NCI-H1417 treated with DMSO at 0.1 percent for 48 hours (cell line): ENCODE measurements at regions not wholly inside any gene's neighbourhood (a gene's known extent, or its start where the extent isn't known, plus 50 kb on each side); places are given as distances from the start of the nearest gene placed in this dataset.
"Not testable (repeated sequence)": the region's sequence is repeated elsewhere in the genome, so short reads cannot be mapped to it uniquely, and the experiment has no call there.

Source experiments
- DNase-seq: peaks from one replicate; lab custom pipeline; 2025; lab: John Stamatoyannopoulos, UW

DNA sequence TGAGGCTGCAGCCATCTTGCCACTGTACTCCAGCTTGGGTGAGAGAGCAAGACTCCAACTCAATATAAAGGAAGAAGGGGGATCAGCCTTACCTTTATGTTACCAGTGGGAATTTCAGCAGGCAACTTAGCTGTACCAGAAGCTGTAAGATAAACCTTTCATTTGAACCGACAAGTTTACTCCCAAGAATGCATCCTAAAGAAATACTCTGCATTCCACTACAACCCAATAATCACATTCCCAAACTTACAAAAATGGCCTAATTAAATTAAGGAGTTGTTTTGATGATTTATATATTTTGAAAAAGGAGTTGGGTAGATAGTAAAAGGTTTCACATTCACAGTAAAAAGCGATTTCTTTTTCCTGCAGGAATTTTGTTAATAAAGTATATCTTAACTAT is 241.4 kb downstream of the TTC8 start:
- no peak for DNase-seq

DNA sequence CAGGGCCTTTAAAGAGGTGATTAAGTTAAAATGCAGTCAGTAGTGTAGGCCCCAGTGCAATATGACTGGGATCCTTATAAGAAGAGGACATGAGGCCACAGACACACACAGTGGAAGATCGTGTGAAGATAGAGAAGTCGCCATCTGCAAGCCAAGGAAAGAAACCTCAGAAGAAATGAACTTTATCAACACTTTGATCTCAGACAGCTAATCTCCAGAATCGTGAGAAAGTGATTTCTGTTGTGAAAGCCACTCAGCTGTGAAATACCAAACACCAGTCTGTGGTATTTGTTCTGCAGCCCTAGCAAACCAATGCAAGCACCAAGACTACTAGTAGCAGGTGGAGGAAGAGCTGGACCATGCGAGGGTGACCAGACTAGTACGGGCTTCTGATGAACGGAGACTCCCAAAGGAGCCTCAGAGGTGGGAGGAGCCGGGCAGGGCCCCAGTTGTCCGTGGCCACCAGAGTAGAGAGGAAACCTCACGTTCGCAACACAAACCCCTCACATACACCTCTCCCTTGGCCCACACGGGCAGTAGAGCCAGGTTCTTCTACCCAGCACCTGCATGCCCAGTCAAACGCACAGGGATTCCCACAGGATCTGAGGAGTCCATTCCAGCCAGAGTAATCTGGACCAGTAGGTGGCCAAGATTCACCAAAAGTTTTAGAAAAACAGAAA is 243.0 kb downstream of the TTC8 start:
- no peak for DNase-seq

DNA sequence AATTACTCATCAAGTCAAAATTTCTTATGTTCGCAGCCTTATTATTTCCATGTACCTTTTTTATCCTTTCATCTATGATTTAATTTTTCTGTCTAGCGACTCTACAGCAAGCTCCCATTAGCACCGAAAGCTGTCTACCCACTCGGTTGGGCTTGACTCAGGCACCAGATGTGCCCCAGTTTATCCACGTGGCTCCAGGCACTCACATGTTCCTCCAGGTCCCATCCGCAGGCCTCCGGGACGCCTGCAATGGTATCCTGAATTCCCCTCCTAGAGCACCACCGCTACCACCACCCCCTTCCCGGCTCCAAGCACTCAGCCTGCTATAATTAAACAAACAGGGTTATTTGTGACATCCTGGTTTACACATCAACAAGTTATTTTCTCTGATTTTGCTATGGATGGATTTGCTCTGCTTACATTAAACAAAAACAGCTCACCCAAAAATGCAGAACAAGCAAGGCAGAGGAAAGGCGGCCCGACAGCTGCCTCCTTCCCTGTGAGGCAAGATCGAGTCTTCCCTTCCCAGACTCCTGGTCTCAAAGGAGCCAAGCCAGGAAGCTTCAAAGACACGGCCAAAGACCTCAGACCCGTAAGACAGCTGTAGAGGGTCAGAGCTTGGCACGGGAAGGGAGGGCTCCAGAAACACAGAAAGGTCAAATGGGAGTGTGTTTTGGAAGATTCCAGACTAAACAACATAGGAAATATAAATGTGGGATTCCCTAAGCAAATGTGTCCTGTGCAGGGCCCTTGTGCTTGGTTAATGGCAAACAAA is 253.8 kb downstream of the TTC8 start:
- no peak for DNase-seq

DNA sequence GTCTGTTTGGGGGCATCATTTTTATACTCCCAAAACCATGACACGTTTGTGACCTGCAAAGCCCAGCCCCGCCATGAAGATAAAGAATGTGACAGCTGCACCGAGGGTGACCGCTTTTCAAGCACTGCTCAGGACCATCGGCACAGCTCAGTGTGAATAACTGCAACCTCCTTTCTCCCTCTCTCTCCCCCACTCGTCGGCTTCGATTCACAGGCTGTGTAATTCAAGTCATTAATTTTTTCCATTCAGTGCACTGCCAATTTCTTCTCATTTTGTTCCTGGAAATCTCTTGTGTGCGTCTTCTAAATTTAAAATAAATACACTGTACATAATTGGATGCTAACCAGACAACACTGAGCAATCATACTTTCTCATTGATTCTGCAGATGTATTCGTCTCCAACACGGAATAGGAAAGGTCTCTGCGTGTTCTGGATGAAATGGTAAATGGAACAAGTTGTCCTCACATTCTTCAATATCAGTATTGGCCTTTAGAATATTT is 260.8 kb downstream of the TTC8 start:
- DNase-seq = no peak

DNA sequence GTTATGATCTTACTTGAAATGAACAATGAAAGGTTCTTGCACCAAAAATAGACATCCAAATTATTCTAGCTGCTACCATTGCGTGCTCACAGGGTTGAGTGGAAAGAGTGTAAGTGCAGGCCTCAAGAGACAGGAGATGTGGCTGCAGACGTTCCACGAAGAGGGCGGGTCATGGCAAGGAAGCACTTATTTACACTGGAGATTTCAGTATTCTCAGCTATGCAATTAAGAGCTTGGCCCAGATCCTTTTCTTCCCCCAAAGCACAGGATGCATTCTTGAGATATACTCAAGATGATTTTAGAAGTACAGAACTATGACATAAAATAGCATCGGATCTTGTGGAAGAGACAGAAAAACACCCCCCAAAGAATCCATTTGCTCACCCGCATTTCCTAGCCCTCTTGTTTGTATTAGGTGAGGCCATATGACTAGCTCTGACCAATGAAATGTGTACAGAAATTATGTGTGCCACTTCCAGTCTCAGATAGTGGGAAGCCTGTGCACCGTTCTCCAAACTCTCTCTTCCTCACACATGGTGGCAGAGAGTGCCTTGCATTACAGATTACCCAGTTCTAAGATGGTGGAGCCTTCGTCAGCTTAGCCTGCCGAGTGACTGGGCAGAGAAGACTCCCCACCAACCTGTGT is 261.4 kb downstream of the TTC8 start:
- DNase-seq = no peak

DNA sequence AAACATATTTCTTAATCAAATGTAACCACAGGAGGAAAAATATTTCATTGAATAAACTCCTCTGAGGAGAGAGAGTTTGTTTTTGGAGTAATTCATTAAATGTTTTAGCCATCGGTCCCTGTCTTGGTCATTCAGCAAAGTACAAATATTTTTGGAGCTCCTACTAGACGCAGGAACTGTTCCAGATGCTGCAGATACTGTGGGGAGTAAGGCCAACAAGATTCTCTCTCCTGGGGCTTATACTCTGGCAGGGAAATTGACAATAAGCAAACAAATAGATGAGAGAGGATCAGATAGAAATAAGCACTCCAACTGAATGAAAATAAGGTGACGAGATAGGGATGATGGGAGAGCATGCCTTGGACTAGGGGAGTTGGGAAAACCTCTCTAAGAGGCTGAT is 264.1 kb downstream of the TTC8 start:
- DNase-seq = no peak

DNA sequence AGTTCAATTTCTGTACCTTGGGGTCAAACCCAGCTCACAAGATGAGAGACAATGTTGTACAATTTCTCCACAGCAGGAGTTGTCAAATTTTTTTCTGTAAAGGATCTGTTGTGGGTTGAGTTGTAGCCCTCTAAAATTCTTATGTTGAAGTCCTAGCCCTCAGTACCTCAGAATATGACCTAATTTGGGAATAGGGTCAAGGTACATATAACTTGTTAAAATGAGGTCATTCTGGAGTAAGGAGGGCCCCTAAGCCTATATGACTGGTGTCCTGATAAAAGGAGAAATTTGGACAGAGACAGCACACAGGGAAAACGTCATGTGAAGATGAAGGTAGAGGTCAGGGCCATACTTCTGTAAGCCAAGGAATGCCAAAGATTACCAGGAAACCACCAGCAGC is 264.9 kb downstream of the TTC8 start:
- DNase-seq = no peak

DNA sequence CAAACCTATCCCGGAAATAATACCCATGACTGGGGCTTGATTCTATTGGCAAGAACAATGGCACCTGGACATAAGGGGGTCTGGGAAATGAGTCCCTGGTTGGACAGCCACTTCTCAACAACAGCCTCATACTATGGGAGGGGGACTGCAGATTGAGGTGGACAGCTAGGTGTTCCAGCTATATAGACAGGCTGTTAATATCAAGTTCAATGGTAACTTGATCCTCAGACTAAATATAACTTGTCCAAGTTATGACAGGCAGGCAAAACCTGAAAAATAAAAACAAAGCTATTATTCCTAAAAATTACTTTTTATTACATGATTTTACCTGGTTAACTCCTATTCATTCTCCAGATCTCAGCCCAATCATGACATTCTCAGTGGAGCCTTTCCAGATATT is 267.3 kb downstream of the TTC8 start:
- DNase-seq = no peak

DNA sequence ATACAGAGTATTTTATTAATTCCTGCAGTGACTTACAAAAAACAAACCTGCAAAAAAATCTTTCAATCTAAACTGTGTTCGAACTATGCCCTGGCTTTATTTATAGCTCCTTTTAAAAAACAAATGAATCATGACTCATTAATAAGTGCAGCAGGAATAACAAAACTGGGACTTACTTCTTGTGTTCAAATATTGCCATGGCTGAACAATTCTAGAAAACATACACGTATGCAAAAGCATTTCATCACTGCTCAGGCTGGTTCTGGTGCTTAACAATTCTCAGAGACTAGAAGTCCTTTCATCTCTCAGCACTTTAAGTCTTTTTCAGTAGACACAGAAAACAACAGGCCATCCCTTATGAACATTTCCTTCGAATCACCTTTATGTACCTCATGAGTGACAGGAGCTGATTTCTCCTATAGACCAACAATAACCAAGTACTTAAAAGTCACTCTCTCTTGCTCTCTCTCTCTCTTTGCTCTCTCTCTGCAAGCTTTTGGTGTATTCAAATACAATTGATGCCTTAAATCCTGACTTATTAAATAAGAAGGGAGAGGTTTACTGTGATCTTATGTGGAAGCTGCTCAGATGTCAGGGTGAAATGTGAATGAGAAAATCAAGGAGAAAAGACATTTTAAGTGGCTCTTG is 268.8 kb downstream of the TTC8 start:
- DNase-seq = no peak

DNA sequence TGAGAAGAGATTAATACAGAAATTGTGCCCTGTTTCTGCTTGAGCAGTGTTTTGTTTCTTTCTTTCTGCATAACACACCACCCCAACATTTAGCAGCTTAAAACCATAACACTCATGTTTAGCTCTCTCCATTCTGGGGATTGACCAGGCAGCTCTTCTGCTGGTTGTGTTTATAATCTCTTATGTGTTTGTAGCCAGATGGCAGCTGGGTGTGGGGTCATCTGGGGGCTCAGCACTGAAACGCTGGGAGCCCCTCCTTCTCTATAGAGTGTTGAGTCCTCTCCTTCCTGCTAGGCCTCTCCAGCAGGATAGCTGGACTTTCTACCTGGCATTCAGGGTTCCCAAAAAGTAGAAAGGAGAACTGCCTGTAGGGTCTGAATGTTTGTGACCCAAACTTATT is 270.6 kb downstream of the TTC8 start:
- no peak for DNase-seq

DNA sequence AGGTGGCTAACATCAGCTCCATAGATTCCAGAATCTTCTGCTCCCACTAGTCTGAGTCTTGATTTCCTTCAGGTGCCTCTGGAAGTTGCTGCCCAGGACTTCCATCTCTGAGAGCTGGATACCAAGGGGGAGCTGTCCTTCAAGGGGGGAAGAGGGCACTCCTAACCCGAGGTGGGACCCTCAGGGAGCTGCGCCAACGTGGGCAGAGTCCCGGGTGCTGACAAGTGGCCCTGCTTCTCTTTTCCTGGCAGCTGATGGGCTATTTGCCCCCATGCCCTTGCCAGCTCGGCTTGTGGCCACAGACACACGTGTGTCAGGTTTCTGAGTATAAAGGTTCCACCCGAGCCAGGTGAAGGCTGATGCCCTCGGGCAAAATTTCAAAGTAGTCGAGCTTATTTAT is 272.5 kb downstream of the TTC8 start:
- DNase-seq = no peak

DNA sequence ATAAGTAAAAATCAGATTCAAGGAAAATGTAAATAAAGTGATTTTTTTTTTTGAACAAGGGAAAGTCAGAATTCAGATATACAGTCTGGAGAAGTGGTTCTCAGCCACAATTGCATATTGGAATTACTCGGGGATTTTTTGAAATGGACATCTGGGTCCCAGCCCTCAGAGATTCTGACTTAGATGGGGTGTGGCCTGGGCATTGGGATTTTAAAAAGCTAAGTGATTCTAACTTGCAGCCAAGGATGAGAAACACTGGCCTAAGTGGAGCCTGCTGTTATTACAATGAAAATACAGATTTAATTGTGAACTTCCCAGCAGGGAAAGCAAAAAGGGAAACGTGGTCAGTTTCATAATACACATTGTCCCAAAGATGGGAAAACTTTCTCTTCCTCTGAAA is 273.8 kb downstream of the TTC8 start:
- no peak for DNase-seq

DNA sequence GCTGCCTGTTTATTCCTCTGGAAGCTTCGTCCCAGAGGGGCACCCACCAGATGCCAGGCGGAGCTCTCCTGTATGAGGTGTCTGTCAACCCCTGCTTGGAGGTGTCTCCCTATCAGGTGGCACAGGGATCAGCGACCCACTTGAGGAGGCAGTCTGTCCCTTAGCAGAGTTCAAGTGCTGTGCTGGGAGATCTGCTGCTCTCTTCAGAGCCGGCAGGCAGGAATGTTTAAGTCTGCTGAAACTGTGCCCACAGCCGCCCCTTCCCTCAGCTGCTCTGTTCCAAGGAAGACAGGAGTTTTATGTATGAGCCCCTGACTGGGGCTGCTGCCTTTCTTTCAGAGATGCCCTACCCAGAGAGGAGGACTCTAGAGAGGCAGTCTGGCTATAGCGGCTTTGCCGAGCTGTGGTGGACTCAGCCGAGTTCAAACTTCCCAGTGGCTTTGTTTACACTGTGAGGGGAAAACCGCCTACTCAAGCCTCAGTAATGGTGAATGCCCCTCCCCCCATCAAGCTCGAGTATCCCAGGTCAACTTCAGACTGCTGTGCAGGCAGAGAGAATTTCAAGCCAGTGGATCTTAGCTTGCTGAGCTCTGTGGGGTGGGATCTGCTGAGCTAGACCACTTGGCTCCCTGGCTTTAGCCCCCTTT is 279.8 kb downstream of the TTC8 start:
- DNase-seq = not testable (repeated sequence)

DNA sequence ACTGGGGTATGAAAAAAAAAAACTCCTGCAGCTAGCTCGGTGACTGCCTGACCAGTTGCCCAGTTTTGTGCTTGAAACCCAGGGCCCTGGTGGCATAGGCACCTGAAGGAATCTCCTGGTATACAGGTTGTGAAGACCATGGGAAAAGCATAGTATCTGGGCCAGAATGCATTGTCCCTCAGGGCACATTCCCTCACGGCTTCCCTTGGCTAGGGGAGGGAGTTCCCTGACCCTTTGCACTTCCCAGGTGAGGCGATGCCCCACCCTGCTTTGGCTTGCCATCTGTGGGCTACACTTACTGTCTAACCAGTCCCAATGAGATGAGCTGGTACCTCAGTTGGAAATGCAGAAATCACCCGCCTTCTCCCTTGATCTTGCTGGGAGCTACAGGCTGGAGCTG is 280.4 kb downstream of the TTC8 start:
- DNase-seq = not testable (repeated sequence)
